ENCODE measurements at regions not wholly inside any gene's neighbourhood (a gene's known extent, or its start where the extent isn't known, plus 50 kb on each side); places are given as distances from the start of the nearest gene placed in this dataset.

GRCh38 chr5:145708169-145708568 is 127.0 kb downstream of the PRELID2 start:
- no peak overlapping the region for H3K4me3 ChIP-seq (ENCODE audit: control insufficient read depth, low read depth, low read length)
- TF ChIP-seq, protein P1, sequence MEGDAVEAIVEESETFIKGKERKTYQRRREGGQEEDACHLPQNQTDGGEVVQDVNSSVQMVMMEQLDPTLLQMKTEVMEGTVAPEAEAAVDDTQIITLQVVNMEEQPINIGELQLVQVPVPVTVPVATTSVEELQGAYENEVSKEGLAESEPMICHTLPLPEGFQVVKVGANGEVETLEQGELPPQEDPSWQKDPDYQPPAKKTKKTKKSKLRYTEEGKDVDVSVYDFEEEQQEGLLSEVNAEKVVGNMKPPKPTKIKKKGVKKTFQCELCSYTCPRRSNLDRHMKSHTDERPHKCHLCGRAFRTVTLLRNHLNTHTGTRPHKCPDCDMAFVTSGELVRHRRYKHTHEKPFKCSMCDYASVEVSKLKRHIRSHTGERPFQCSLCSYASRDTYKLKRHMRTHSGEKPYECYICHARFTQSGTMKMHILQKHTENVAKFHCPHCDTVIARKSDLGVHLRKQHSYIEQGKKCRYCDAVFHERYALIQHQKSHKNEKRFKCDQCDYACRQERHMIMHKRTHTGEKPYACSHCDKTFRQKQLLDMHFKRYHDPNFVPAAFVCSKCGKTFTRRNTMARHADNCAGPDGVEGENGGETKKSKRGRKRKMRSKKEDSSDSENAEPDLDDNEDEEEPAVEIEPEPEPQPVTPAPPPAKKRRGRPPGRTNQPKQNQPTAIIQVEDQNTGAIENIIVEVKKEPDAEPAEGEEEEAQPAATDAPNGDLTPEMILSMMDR (IDR thresholded peaks at IDR 0.05; ENCODE audit: control insufficient read depth, insufficient read depth, low read depth, low read length, missing control alignments), result no peak
- no peak for DNase-seq (ENCODE audit: low read depth)

DNA sequence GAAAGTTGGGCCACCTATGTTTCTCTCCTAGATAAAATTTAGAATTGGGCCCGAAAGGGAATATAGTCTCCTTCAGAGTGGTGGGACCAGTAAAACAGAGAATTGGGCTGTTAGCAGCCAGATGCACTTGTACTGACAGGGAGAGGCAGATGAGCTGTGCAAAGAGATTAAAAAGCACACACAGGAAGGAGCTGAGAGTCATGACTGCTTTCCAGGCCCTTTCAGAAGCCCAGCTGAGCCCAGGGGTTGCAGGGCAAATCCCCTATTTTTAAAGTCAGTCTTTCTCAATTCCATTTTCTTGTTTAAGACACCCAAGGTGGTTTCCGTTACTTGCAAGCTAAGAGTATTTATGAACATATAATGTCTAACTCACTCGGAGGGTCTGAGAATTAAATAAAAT is 130.4 kb downstream of the PRELID2 start:
- no peak for DNase-seq (ENCODE audit: low read depth)
- no peak overlapping the region for H3K4me3 ChIP-seq (ENCODE audit: control insufficient read depth, low read depth, low read length)
- TF ChIP-seq, protein P1 (IDR thresholded peaks at IDR 0.05; ENCODE audit: control insufficient read depth, insufficient read depth, low read depth, low read length, missing control alignments), result no peak

DNA sequence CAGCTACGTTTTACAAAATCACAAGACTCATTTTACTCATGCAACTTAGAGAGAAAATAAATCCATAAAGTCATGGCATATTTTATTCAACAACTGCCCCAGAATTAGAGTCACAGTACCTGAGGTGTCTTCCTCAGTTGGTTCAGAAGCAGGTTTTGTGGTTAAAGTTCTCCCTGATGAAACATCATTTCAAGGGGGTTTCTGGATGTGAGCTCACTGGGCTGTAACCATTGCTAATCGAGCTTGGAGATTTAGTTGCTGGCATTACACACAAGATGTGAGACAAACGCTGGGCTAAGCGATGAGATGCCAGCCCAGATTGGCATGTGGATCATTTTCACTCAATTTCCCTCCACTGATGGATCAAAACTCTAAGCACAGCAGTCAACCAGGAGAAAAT is 131.3 kb downstream of the PRELID2 start:
- TF ChIP-seq, protein P1 (IDR thresholded peaks at IDR 0.05; ENCODE audit: control insufficient read depth, insufficient read depth, low read depth, low read length, missing control alignments), result no peak
- H3K4me3 ChIP-seq (ENCODE audit: control insufficient read depth, low read depth, low read length), result no peak overlapping the region
- DNase-seq (ENCODE audit: low read depth), result no peak

DNA sequence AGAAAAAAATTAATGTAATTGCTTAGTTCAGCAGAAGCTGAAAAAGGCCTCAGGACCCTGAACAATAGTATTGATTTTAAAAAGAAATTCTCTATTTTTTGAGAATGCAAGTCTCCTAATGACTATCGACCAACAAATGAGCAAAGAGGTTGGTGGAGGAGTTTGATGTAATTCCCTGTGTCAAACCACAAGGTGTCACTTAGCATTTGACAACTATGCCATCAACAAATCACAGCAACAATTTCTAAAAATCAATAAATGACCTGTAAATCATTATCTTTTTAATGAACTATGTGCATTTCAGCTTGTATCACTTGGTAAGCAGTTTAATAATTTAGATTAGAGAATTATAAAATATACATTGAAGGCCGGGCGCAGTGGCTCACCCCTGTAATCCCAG is 133.7 kb downstream of the PRELID2 start:
- H3K4me3 ChIP-seq (ENCODE audit: control insufficient read depth, low read depth, low read length), result no peak overlapping the region
- TF ChIP-seq, protein P1 (IDR thresholded peaks at IDR 0.05; ENCODE audit: control insufficient read depth, insufficient read depth, low read depth, low read length, missing control alignments), result no peak
- no peak for DNase-seq (ENCODE audit: low read depth)

DNA sequence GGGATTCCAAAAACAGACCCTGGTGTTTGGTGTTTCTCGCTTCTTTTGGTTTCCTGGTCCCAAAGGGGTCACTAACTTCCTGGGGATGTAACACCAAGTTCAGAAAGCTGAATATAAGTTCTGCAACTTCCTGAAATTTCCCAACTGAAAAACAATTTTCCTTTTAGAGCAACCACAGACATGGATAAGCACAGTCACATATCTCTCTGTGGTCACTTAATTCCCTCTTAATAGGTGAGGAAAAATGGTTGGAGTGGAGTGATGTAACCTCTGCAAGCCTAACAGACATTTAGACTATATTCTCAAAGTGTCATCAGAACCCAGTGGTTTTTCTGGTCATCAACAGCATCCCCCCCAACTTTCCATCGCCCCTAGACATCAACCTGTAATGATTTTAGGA is 135.3 kb downstream of the PRELID2 start:
- no peak for DNase-seq (ENCODE audit: low read depth)
- no peak overlapping the region for H3K4me3 ChIP-seq (ENCODE audit: control insufficient read depth, low read depth, low read length)
- TF ChIP-seq, protein P1 (IDR thresholded peaks at IDR 0.05; ENCODE audit: control insufficient read depth, insufficient read depth, low read depth, low read length, missing control alignments), result no peak

DNA sequence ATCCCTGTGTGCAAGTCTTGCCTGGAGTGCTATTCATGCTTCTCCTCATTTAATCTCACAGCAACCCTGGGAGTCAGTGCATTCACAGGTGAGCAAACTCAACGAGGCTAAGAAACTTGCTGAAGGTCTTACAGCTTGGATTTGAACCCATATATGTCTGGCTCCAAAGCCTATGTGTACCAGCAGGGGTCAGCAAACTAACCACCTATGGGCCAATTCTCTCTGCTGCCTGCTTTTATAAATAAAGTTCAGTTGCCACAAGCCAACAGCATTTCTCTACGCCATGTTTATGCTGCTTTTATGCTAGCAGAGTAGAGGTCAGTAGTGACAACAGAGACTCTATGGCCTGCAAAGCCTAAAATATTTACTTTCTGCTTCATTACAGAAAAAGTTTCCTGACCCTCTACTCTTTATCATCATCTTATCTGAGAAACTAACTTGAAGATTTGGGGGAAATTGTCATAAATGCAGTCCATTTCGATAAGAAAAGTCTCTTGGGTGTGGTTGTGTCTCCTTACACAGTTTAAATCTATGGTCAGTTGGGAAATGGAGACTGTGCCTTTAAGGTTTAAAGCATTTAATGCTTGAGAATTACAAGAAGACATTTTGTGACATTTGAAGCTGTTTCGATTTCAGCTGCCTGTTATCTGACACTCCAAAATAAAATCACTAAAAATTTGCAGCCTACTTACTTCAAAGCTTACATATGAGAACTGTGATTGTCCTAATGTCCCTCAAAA is 137.7 kb downstream of the PRELID2 start:
- no peak for DNase-seq (ENCODE audit: low read depth)
- no peak overlapping the region for H3K4me3 ChIP-seq (ENCODE audit: control insufficient read depth, low read depth, low read length)
- TF ChIP-seq, protein P1 (IDR thresholded peaks at IDR 0.05; ENCODE audit: control insufficient read depth, insufficient read depth, low read depth, low read length, missing control alignments), result peak; percentile 65

Measured in AG09309 (cell line).